PC-9 (cell line): ENCODE measurements at regions not wholly inside any gene's neighbourhood (a gene's known extent, or its start where the extent isn't known, plus 50 kb on each side); places are given as distances from the start of the nearest gene placed in this dataset.

Experiments
- BruUV-seq: library from RNA; stranded (reverse); fragments of 400-500 nt; replicated peaks from 2 replicates; lab custom pipeline; 2021; lab: Mats Ljungman, UMichigan
- CTCF ChIA-PET: fragments of 300-600 bp; sonication (Branson Sonifier 250); formaldehyde crosslinking; loops from one replicate; lab custom pipeline; 2022; ENCODE audit warnings: antibody characterized with exemption; lab: Charles Lee
- POLR2A ChIA-PET: fragments of 300-600 bp; sonication (Branson Sonifier 250); formaldehyde crosslinking; loops from one replicate; lab custom pipeline; 2022; ENCODE audit warnings: antibody characterized with exemption; ENCODE audit not compliant: unreplicated experiment; lab: Charles Lee
- DNase-seq, 2 experiments: peaks; one replicate each; pipeline versions ENCODE4 v3.0.0 to v3.0.0-alpha.2; 2015 to 2022; ENCODE audit warnings: mixed read lengths in 1 of 2
- H2AFZ ChIP-seq: fragments of 200-600 bp; sonication (generic); 2 replicates; pipeline ENCODE4 v1.8.1; 2017; ENCODE audit warnings: antibody characterized with exemption
- H3F3A ChIP-seq: fragments of 200-600 bp; sonication (generic); 2 replicates; pipeline ENCODE4 v1.8.1; 2017; ENCODE audit warnings: antibody characterized with exemption, mild to moderate bottlenecking, low read depth; ENCODE audit not compliant: insufficient read depth
- H3K27ac ChIP-seq: fragments of 200-600 bp; sonication (generic); 2 replicates; pipeline ENCODE4 v1.6.1; 2016; ENCODE audit warnings: mixed run types
- H3K27me3 ChIP-seq: fragments of 200-600 bp; sonication (generic); 2 replicates; pipeline ENCODE4 v1.6.1; 2016; ENCODE audit warnings: low read depth, mixed run types; ENCODE audit not compliant: insufficient read depth
- H3K36me3 ChIP-seq: fragments of 200-600 bp; sonication (generic); 2 replicates; pipeline ENCODE4 v1.6.1; 2016; ENCODE audit warnings: low read depth, mixed run types
- H3K4me1 ChIP-seq: fragments of 200-600 bp; sonication (generic); replicated peaks from 2 replicates; pipeline ENCODE4 v1.6.1; 2016; ENCODE audit warnings: mixed run types; ENCODE audit not compliant: insufficient read depth
- H3K4me2 ChIP-seq: fragments of 200-600 bp; sonication (generic); 2 replicates; pipeline ENCODE4 v1.6.1; 2017; ENCODE audit warnings: mixed run types
- H3K4me3 ChIP-seq: fragments of 200-600 bp; sonication (generic); 2 replicates; pipeline ENCODE4 v1.6.1; 2016; ENCODE audit warnings: mixed run types
- H3K79me2 ChIP-seq: fragments of 200-600 bp; sonication (generic); 2 replicates; pipeline ENCODE4 v1.6.1; 2017; ENCODE audit warnings: low read depth, mixed run types
- H3K9me2 ChIP-seq: fragments of 200-600 bp; sonication (generic); 2 replicates; pipeline ENCODE4 v1.8.1; 2017; ENCODE audit warnings: mild to moderate bottlenecking; ENCODE audit not compliant: insufficient read depth
- H3K9me3 ChIP-seq: fragments of 200-600 bp; sonication (generic); 2 replicates; pipeline ENCODE4 v1.8.1; 2016; ENCODE audit warnings: low read depth; ENCODE audit not compliant: insufficient read depth
- H4K20me1 ChIP-seq: fragments of 200-600 bp; sonication (generic); 2 replicates; pipeline ENCODE4 v1.8.1; 2017; ENCODE audit not compliant: insufficient read depth
- EZH2 ChIP-seq: fragments of 200-600 bp; sonication (generic); IDR thresholded peaks from 2 replicates; pipeline ENCODE4 v1.8.0; 2017; ENCODE audit warnings: antibody characterized with exemption, low read depth
- intact Hi-C: fragments of 100-400 bp; cut with micrococcal nuclease; formaldehyde crosslinking; loops from one replicate; pipeline ENCODE4 v1.10.0; 2022; ENCODE audit not compliant: unreplicated experiment
- TF ChIP-seq, protein P1 (sequence below): fragments of 200-600 bp; sonication (generic); conservative IDR thresholded peaks from 2 replicates; pipeline ENCODE4 v1.6.1; 2017; ENCODE audit warnings: mixed run types, antibody characterized with exemption, mild to moderate bottlenecking, moderate library complexity

DNA sequence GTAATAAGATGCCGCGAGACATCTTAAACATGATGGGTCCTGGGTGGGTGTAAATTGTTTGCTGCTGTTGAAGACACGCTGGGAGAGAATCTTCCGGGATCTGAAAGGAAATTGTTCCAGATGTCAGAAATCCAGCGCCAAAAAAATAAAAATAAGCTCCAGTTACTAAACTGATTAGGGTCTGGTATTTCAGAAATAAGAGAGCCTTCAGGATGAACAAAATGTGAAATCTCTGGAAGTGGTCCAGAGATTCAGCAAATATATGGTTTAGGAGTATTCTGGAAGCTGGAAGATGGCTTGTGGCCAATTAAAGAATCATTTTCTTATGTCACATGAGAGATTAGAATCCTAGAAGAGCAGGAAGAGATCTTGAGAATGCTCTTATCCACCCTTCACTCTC, 75.8 kb upstream of the NHS start:
- H3K27me3 ChIP-seq, result no peaks in the 10 kb centered on the region
- no peaks in the 10 kb centered on the region for H4K20me1 ChIP-seq
- H3K79me2 ChIP-seq, result no peaks in the 10 kb centered on the region
- no peak overlapping the region for H2AFZ ChIP-seq
- POLR2A ChIA-PET, result interaction anchor here (0.6 kb wide), 1 partner anchor 48 kb away, joined by 3 read pairs; no protein-coding TSS in a partner anchor
- H3K4me1 ChIP-seq, result no peaks in the 10 kb centered on the region
- no peaks in the 10 kb centered on the region for H3K9me2 ChIP-seq
- BruUV-seq, result no TSS peak
- TF ChIP-seq EZH2, result no peak
- TF ChIP-seq, protein P1, sequence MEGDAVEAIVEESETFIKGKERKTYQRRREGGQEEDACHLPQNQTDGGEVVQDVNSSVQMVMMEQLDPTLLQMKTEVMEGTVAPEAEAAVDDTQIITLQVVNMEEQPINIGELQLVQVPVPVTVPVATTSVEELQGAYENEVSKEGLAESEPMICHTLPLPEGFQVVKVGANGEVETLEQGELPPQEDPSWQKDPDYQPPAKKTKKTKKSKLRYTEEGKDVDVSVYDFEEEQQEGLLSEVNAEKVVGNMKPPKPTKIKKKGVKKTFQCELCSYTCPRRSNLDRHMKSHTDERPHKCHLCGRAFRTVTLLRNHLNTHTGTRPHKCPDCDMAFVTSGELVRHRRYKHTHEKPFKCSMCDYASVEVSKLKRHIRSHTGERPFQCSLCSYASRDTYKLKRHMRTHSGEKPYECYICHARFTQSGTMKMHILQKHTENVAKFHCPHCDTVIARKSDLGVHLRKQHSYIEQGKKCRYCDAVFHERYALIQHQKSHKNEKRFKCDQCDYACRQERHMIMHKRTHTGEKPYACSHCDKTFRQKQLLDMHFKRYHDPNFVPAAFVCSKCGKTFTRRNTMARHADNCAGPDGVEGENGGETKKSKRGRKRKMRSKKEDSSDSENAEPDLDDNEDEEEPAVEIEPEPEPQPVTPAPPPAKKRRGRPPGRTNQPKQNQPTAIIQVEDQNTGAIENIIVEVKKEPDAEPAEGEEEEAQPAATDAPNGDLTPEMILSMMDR, result no peak
- H3K36me3 ChIP-seq, result no peaks in the 10 kb centered on the region
- no peak overlapping the region for H3K27ac ChIP-seq
- H3K4me3 ChIP-seq, result no peak overlapping the region
- H3K4me2 ChIP-seq, result no peak overlapping the region
- no peak for DNase-seq
- CTCF ChIA-PET, result no interaction called here
- no peaks in the 10 kb centered on the region for H3K9me3 ChIP-seq
- intact Hi-C loops, result no loop called here
- H3F3A ChIP-seq, result no peaks in the 10 kb centered on the region

DNA sequence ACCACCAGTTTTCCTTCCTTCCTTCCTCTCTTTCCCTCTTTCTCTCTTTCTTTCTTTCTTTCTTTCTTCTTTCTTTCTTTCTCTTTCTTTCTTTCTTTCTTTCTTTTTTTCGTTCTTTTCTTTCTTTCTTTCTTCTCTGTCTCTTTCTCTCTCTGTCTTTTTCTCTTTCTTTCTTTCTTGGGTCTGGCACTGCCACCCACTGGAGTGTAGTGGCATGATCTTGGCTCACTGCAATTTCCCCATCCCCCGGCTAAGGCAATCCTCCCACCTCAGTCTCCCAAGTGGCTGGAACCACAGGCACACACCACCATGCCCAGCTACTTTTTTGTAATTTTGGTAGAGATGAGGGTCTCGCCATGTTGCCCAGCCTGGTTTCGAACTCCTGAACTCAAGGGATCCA, 51.6 kb upstream of the NHS start:
- no peak for TF ChIP-seq EZH2
- TF ChIP-seq, protein P1, result no peak

More for the DNA sequence above, 51.6 kb upstream of the NHS start:
- Histone ChIP-seq H2AFZ (no peak overlapping the region), H3K36me3 (no peaks in the 10 kb centered on the region), H3K27me3 (no peaks in the 10 kb centered on the region), H3K79me2 (no peaks in the 10 kb centered on the region), H3K9me2 (no peaks in the 10 kb centered on the region), H3F3A (no peaks in the 10 kb centered on the region), H4K20me1 (no peaks in the 10 kb centered on the region), H3K27ac (no peak overlapping the region), H3K4me1 (no peaks in the 10 kb centered on the region), H3K4me3 (no peak overlapping the region), H3K4me2 (no peak overlapping the region), H3K9me3 (no peaks in the 10 kb centered on the region)
- intact Hi-C loops, result no loop called here
- no TSS peak for BruUV-seq
- CTCF ChIA-PET, result no interaction called here
- POLR2A ChIA-PET, result no interaction called here
- DNase-seq, result no peak
